HL-60 (cell line): ENCODE measurements at regions not wholly inside any gene's neighbourhood (a gene's known extent, or its start where the extent isn't known, plus 50 kb on each side); places are given as distances from the start of the nearest gene placed in this dataset.

ENCODE experiments used
- GABPA ChIP-seq: IDR thresholded peaks from 2 replicates; pipeline ENCODE4 v1.6.1; 2012; ENCODE audit warnings: low read depth
- POLR2AphosphoS5 ChIP-seq: IDR thresholded peaks from 2 replicates; pipeline ENCODE4 v1.6.1; 2012; ENCODE audit warnings: low read depth
- SPI1 ChIP-seq: IDR thresholded peaks from 2 replicates; pipeline ENCODE4 v1.6.1; 2012; ENCODE audit warnings: low read depth, mild to moderate bottlenecking, borderline replicate concordance
- TF ChIP-seq, protein P1 (sequence below): IDR thresholded peaks from one replicate; pipeline ENCODE4 v1.5.1; 2011; ENCODE audit warnings: low read length, control low read depth, inconsistent platforms; ENCODE audit not compliant: insufficient read depth
- TF ChIP-seq, protein P2 (sequence below): IDR thresholded peaks from 2 replicates; pipeline ENCODE4 v1.6.1; 2012; ENCODE audit warnings: low read depth; ENCODE audit not compliant: insufficient replicate concordance

DNA sequence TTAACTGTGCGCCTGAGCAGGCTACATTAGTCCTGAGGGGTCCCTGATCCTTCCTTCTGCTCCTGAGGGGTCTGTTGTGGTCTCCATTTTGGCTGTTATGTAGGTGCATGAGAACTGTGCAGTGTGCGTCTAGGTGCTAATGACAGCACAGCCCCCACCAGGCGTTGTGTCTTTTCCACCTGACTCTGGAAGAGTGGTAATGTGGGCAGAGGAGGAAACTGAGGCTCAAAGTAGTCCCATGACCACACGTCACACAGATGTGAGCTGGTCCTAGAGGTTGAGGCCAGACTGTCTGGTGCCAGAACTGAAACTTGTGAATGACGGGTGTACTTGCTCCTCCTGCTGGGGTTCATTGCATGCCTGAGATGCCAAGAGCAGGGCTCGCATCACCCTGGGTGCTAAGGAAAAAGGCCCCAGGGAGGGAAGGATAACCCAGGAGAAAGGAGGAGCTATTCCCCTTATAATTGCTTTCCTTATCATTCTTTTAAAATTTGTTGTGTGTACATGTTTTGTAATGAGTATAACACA, 111.8 kb downstream of the SLC25A47 start:
- TF ChIP-seq, protein P1, sequence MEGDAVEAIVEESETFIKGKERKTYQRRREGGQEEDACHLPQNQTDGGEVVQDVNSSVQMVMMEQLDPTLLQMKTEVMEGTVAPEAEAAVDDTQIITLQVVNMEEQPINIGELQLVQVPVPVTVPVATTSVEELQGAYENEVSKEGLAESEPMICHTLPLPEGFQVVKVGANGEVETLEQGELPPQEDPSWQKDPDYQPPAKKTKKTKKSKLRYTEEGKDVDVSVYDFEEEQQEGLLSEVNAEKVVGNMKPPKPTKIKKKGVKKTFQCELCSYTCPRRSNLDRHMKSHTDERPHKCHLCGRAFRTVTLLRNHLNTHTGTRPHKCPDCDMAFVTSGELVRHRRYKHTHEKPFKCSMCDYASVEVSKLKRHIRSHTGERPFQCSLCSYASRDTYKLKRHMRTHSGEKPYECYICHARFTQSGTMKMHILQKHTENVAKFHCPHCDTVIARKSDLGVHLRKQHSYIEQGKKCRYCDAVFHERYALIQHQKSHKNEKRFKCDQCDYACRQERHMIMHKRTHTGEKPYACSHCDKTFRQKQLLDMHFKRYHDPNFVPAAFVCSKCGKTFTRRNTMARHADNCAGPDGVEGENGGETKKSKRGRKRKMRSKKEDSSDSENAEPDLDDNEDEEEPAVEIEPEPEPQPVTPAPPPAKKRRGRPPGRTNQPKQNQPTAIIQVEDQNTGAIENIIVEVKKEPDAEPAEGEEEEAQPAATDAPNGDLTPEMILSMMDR: no peak
- TF ChIP-seq, protein P2, sequence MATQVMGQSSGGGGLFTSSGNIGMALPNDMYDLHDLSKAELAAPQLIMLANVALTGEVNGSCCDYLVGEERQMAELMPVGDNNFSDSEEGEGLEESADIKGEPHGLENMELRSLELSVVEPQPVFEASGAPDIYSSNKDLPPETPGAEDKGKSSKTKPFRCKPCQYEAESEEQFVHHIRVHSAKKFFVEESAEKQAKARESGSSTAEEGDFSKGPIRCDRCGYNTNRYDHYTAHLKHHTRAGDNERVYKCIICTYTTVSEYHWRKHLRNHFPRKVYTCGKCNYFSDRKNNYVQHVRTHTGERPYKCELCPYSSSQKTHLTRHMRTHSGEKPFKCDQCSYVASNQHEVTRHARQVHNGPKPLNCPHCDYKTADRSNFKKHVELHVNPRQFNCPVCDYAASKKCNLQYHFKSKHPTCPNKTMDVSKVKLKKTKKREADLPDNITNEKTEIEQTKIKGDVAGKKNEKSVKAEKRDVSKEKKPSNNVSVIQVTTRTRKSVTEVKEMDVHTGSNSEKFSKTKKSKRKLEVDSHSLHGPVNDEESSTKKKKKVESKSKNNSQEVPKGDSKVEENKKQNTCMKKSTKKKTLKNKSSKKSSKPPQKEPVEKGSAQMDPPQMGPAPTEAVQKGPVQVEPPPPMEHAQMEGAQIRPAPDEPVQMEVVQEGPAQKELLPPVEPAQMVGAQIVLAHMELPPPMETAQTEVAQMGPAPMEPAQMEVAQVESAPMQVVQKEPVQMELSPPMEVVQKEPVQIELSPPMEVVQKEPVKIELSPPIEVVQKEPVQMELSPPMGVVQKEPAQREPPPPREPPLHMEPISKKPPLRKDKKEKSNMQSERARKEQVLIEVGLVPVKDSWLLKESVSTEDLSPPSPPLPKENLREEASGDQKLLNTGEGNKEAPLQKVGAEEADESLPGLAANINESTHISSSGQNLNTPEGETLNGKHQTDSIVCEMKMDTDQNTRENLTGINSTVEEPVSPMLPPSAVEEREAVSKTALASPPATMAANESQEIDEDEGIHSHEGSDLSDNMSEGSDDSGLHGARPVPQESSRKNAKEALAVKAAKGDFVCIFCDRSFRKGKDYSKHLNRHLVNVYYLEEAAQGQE: no peak
- TF ChIP-seq POLR2AphosphoS5: no peak
- TF ChIP-seq GABPA: no peak
- TF ChIP-seq SPI1: no peak
